GM12878 (cell line): ENCODE measurements at regions not wholly inside any gene's neighbourhood (a gene's known extent, or its start where the extent isn't known, plus 50 kb on each side); places are given as distances from the start of the nearest gene placed in this dataset.

Source experiments
- BCLAF1 ChIP-seq: fragments of 450-650 bp; IDR thresholded peaks from 2 replicates; pipeline ENCODE4 v1.6.1; 2017; ENCODE audit warnings: antibody characterized with exemption, mild to moderate bottlenecking, moderate library complexity
- BRCA1 ChIP-seq: IDR thresholded peaks from 2 replicates; pipeline ENCODE4 v1.6.1; 2011; ENCODE audit warnings: low read depth, low read length, improper control_type of control experiment
- CTCF ChIP-seq, 3 experiments: IDR thresholded peaks in 2 of 3; conservative IDR thresholded peaks in 1 of 3; 2 replicates each; pipeline ENCODE4 v1.5.1; 2011; ENCODE audit warnings: low read depth in 3 of 3, low read length in 3 of 3, mild to moderate bottlenecking in 3 of 3, control low read depth in 2 of 3, moderate library complexity in 2 of 3, inconsistent platforms in 1 of 3, mixed read lengths in 1 of 3; ENCODE audit not compliant: control insufficient read depth in 2 of 3, insufficient read depth in 1 of 3; ENCODE audit errors: extremely low read depth in 1 of 3
- MAX ChIP-seq: IDR thresholded peaks from 2 replicates; pipeline ENCODE4 v1.6.1; 2012; ENCODE audit warnings: low read depth, low read length, improper control_type of control experiment
- POLR2A ChIP-seq: IDR thresholded peaks from 2 replicates; pipeline ENCODE4 v1.6.1; 2011; ENCODE audit warnings: low read depth, mild to moderate bottlenecking, low read length
- SP1 ChIP-seq: IDR thresholded peaks from one replicate; pipeline ENCODE4 v1.6.1; 2011; ENCODE audit warnings: low read depth, low read length
- TAF1 ChIP-seq: IDR thresholded peaks from 2 replicates; pipeline ENCODE4 v1.6.1; 2011; ENCODE audit warnings: mild to moderate bottlenecking, low read depth, low read length, borderline replicate concordance

GRCh38 chr6:149154261-149154821, 163.2 kb upstream of the TAB2 start:
- no peak for TF ChIP-seq MAX
- no peak for TF ChIP-seq CTCF (IDR thresholded peaks at IDR 0.05 in 2 of 3, conservative IDR thresholded peaks at IDR 0.05 in 1 of 3; ENCODE audit: control insufficient read depth in 2 of 3, extremely low read depth in 1 of 3, insufficient read depth in 1 of 3, low read depth in 3 of 3, low read length in 3 of 3)
- TF ChIP-seq POLR2A: no peak
- TF ChIP-seq SP1: no peak
- no peak for TF ChIP-seq TAF1
- TF ChIP-seq BRCA1: no peak
- TF ChIP-seq BCLAF1: no peak
